ENCODE measurements at regions not wholly inside any gene's neighbourhood (a gene's known extent, or its start where the extent isn't known, plus 50 kb on each side); places are given as distances from the start of the nearest gene placed in this dataset.

GRCh38 chr6:43977404-43978111 is 149.7 kb downstream of the MRPL14 start:
- H3K27ac ChIP-seq (ENCODE audit: low read length): no peak overlapping the region
- ATAC-seq: no peak
- intact Hi-C loops (cut with micrococcal nuclease; ENCODE audit: unreplicated experiment) (no loop called here), in situ Hi-C loops (cut with HindIII; ENCODE audit: low pct_unique_long_range_greater_than_20kb, low sequenced_read_pairs) (no loop called here)
- no peaks in the 10 kb centered on the region for H3K36me3 ChIP-seq (ENCODE audit: control insufficient read depth, insufficient read depth, low read length)
- H3K4me3 ChIP-seq (ENCODE audit: low read depth in 2 of 2, low read length in 2 of 2): no peak overlapping the region
- ChIA-PET CTCF (interaction anchor here (0.6 kb wide), 1 partner anchor 299 kb away, joined by 3 read pairs; no protein-coding TSS in a partner anchor), POLR2A (no interaction called here)
- H3K27me3 ChIP-seq (ENCODE audit: control insufficient read depth, insufficient read depth, low read length): no peaks in the 10 kb centered on the region
- no TSS peak for BruUV-seq (replicated peaks)
- no peaks in the 10 kb centered on the region; the same call in 1 of the 2 replicates for H3K9me3 ChIP-seq (ENCODE audit: control insufficient read depth, insufficient read depth, low read depth, low read length)
- DNase-seq (ENCODE audit: low read depth, low spot score): no peak
- TF ChIP-seq TCF7L2 (IDR thresholded peaks at IDR 0.05; ENCODE audit: low read depth, low read length): no peak
- no peak for TF ChIP-seq REST (IDR thresholded peaks at IDR 0.05; ENCODE audit: insufficient read depth in 1 of 2, low read depth in 2 of 2, low read length in 1 of 2)
- no peak for TF ChIP-seq SIN3A (IDR thresholded peaks at IDR 0.05; ENCODE audit: borderline replicate concordance, insufficient read depth, low read depth, low read length)
- TF ChIP-seq POLR2AphosphoS5 (IDR thresholded peaks at IDR 0.05; ENCODE audit: low read depth, low read length): no peak
- TF ChIP-seq, protein P1, sequence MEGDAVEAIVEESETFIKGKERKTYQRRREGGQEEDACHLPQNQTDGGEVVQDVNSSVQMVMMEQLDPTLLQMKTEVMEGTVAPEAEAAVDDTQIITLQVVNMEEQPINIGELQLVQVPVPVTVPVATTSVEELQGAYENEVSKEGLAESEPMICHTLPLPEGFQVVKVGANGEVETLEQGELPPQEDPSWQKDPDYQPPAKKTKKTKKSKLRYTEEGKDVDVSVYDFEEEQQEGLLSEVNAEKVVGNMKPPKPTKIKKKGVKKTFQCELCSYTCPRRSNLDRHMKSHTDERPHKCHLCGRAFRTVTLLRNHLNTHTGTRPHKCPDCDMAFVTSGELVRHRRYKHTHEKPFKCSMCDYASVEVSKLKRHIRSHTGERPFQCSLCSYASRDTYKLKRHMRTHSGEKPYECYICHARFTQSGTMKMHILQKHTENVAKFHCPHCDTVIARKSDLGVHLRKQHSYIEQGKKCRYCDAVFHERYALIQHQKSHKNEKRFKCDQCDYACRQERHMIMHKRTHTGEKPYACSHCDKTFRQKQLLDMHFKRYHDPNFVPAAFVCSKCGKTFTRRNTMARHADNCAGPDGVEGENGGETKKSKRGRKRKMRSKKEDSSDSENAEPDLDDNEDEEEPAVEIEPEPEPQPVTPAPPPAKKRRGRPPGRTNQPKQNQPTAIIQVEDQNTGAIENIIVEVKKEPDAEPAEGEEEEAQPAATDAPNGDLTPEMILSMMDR (IDR thresholded peaks at IDR 0.05): no peak
- no peaks in the 10 kb centered on the region for H3K4me1 ChIP-seq (ENCODE audit: control insufficient read depth, insufficient read depth, low read length)

- in situ Hi-C loops (cut with HindIII; ENCODE audit: low pct_unique_long_range_greater_than_20kb, low sequenced_read_pairs): no loop called here
- no peaks in the 10 kb centered on the region for H3K4me1 ChIP-seq (ENCODE audit: control insufficient read depth, insufficient read depth, low read length)
- TF ChIP-seq REST (IDR thresholded peaks at IDR 0.05; ENCODE audit: insufficient read depth in 1 of 2, low read depth in 2 of 2, low read length in 1 of 2): no peak
- no peak for TF ChIP-seq POLR2AphosphoS5 (IDR thresholded peaks at IDR 0.05; ENCODE audit: low read depth, low read length)
- no peak for TF ChIP-seq TCF7L2 (IDR thresholded peaks at IDR 0.05; ENCODE audit: low read depth, low read length)
- TF ChIP-seq SIN3A (IDR thresholded peaks at IDR 0.05; ENCODE audit: borderline replicate concordance, insufficient read depth, low read depth, low read length): no peak
- TF ChIP-seq, protein P1 (IDR thresholded peaks at IDR 0.05): no peak
- DNase-seq (ENCODE audit: low read depth, low spot score) (no peak), ATAC-seq (no peak)
- BruUV-seq (replicated peaks): no TSS peak
- H3K4me3 ChIP-seq (ENCODE audit: low read depth in 2 of 2, low read length in 2 of 2): no peak overlapping the region
- H3K36me3 ChIP-seq (ENCODE audit: control insufficient read depth, insufficient read depth, low read length): no peaks in the 10 kb centered on the region
- no peaks in the 10 kb centered on the region; the same call in 1 of the 2 replicates for H3K9me3 ChIP-seq (ENCODE audit: control insufficient read depth, insufficient read depth, low read depth, low read length)
- H3K27ac ChIP-seq (ENCODE audit: low read length): no peak overlapping the region
- H3K27me3 ChIP-seq (ENCODE audit: control insufficient read depth, insufficient read depth, low read length): no peaks in the 10 kb centered on the region
- POLR2A ChIA-PET: no interaction called here
- intact Hi-C loops (cut with micrococcal nuclease; ENCODE audit: unreplicated experiment): no loop called here
- CTCF ChIA-PET: interaction anchor here (0.6 kb wide), 1 partner anchor 299 kb away, joined by 3 read pairs; no protein-coding TSS in a partner anchor
These were observed 150.4 kb downstream of the MRPL14 start for GRCh38 chr6:43976706-43977403.

Data from Panc1 (cell line).